MM.1S (cell line): ENCODE measurements at regions not wholly inside any gene's neighbourhood (a gene's known extent, or its start where the extent isn't known, plus 50 kb on each side); places are given as distances from the start of the nearest gene placed in this dataset.

Source experiments
- EZH2 ChIP-seq: fragments of 300-600 bp; sonication (generic); optimal IDR thresholded peaks from 2 replicates; pipeline ENCODE3; 2017; ENCODE audit warnings: low read depth, mild to moderate bottlenecking, antibody characterized with exemption, low read length, mixed read lengths
- EZH2phosphoT487 ChIP-seq: fragments of 300-600 bp; sonication (generic); IDR thresholded peaks from 2 replicates; pipeline ENCODE4 v1.6.1; 2018; ENCODE audit warnings: antibody characterized with exemption, low read length
- TF ChIP-seq, protein P1 (sequence below): fragments of 300-600 bp; sonication (generic); IDR thresholded peaks from 2 replicates; pipeline ENCODE4 v1.5.1; 2016; ENCODE audit warnings: antibody characterized with exemption, low read length, mixed read lengths

DNA sequence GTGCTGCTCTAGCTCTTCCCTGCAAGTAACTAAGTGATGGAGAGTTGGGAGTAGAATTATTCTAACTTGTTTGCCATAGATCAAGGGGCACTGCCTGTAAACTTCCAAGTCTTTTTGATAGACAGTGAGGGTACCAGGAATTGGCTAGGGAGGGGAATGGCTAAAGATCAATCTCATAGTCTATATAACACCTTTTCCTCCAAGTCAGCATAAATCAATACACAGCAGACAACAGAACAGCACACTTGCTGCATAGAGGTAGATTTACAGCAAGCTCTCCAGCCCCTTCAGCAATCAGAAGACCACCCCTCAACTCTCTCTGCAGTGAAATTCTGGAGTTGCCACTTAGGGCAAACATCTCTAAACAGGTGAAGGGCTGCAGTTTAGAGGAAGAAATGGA is 643.5 kb upstream of the KLF4 start:
- TF ChIP-seq, protein P1, sequence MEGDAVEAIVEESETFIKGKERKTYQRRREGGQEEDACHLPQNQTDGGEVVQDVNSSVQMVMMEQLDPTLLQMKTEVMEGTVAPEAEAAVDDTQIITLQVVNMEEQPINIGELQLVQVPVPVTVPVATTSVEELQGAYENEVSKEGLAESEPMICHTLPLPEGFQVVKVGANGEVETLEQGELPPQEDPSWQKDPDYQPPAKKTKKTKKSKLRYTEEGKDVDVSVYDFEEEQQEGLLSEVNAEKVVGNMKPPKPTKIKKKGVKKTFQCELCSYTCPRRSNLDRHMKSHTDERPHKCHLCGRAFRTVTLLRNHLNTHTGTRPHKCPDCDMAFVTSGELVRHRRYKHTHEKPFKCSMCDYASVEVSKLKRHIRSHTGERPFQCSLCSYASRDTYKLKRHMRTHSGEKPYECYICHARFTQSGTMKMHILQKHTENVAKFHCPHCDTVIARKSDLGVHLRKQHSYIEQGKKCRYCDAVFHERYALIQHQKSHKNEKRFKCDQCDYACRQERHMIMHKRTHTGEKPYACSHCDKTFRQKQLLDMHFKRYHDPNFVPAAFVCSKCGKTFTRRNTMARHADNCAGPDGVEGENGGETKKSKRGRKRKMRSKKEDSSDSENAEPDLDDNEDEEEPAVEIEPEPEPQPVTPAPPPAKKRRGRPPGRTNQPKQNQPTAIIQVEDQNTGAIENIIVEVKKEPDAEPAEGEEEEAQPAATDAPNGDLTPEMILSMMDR, result no peak
- TF ChIP-seq EZH2phosphoT487 (no peak), EZH2 (no peak)
